OCI-LY1 (cell line): ENCODE measurements at regions not wholly inside any gene's neighbourhood (a gene's known extent, or its start where the extent isn't known, plus 50 kb on each side); places are given as distances from the start of the nearest gene placed in this dataset.

ENCODE experiments used
- H2AFZ ChIP-seq: fragments of 200-600 bp; sonication (generic), shearing (Covaris generic); 2 replicates; pipeline ENCODE4 v1.6.0; 2014; ENCODE audit warnings: antibody characterized with exemption, mild to moderate bottlenecking, low read length
- H3F3A ChIP-seq: fragments of 200-600 bp; sonication (generic), shearing (Covaris generic); 2 replicates; pipeline ENCODE4 v1.6.0; 2014; ENCODE audit warnings: mild to moderate bottlenecking, antibody characterized with exemption, low read length, moderate library complexity; ENCODE audit not compliant: insufficient read depth
- H3K27ac ChIP-seq: fragments of 200-600 bp; sonication (generic); 2 replicates; pipeline ENCODE4 v1.5.1; 2014; ENCODE audit warnings: low read length, mixed run types, mild to moderate bottlenecking, low read depth; ENCODE audit not compliant: poor library complexity, severe bottlenecking
- H3K27me3 ChIP-seq: fragments of 200-600 bp; sonication (generic); 2 replicates; pipeline ENCODE4 v1.6.0; 2014; ENCODE audit warnings: antibody characterized with exemption, mild to moderate bottlenecking, low read length, moderate library complexity; ENCODE audit not compliant: insufficient read depth
- H3K36me3 ChIP-seq: fragments of 200-600 bp; sonication (generic); 2 replicates; pipeline ENCODE4 v1.6.1; 2014; ENCODE audit warnings: mild to moderate bottlenecking, antibody characterized with exemption, low read length, moderate library complexity, mixed read lengths; ENCODE audit not compliant: insufficient read depth
- H3K4me1 ChIP-seq: fragments of 200-600 bp; sonication (generic); 2 replicates; pipeline ENCODE4 v1.5.1; 2014; ENCODE audit warnings: mild to moderate bottlenecking, low read length, moderate library complexity; ENCODE audit not compliant: insufficient read depth, severe bottlenecking
- H3K4me2 ChIP-seq: fragments of 200-600 bp; sonication (generic), shearing (Covaris generic); 2 replicates; pipeline ENCODE4 v1.6.1; 2014; ENCODE audit warnings: low read length
- H3K4me3 ChIP-seq: fragments of 200-600 bp; sonication (generic); 2 replicates; pipeline ENCODE4 v1.5.1; 2014; ENCODE audit warnings: low read length, low read depth, mild to moderate bottlenecking, mixed read lengths; ENCODE audit not compliant: poor library complexity, severe bottlenecking
- H3K79me2 ChIP-seq: fragments of 200-600 bp; shearing (Covaris generic); 2 replicates; pipeline ENCODE4 v1.6.1; 2016; ENCODE audit warnings: mixed run types, low read length, mixed read lengths; ENCODE audit not compliant: insufficient read depth
- H3K9ac ChIP-seq: fragments of 200-600 bp; sonication (generic), shearing (Covaris generic); 2 replicates; pipeline ENCODE4 v1.6.1; 2014; ENCODE audit warnings: mild to moderate bottlenecking, low read length, mixed read lengths
- H3K9me2 ChIP-seq: fragments of 200-600 bp; sonication (generic), shearing (Covaris generic); 2 replicates; pipeline ENCODE4 v1.6.1; 2014; ENCODE audit warnings: low read depth, mild to moderate bottlenecking, low read length, mixed read lengths
- H3K9me3 ChIP-seq: fragments of 200-600 bp; shearing (Covaris generic); 2 replicates; pipeline ENCODE4 v1.6.1; 2014; ENCODE audit warnings: low read length, mixed read lengths
- H4K20me1 ChIP-seq: fragments of 200-600 bp; sonication (generic), shearing (Covaris generic); 2 replicates; pipeline ENCODE4 v1.6.0; 2016; ENCODE audit warnings: mild to moderate bottlenecking, low read length; ENCODE audit not compliant: insufficient read depth
- EZH2 ChIP-seq: fragments of 200-600 bp; sonication (generic), shearing (Covaris generic); IDR thresholded peaks from 2 replicates; pipeline ENCODE4 v1.8.0; 2017; ENCODE audit warnings: borderline replicate concordance, mixed run types, mild to moderate bottlenecking, antibody characterized with exemption, low read length, moderate library complexity, mixed read lengths
- TF ChIP-seq, protein P1 (sequence below): fragments of 200-600 bp; sonication (generic), shearing (Covaris generic); IDR thresholded peaks from 2 replicates; pipeline ENCODE4 v1.5.1; 2017; ENCODE audit warnings: mild to moderate bottlenecking, antibody characterized with exemption, low read length, moderate library complexity, mixed read lengths

DNA sequence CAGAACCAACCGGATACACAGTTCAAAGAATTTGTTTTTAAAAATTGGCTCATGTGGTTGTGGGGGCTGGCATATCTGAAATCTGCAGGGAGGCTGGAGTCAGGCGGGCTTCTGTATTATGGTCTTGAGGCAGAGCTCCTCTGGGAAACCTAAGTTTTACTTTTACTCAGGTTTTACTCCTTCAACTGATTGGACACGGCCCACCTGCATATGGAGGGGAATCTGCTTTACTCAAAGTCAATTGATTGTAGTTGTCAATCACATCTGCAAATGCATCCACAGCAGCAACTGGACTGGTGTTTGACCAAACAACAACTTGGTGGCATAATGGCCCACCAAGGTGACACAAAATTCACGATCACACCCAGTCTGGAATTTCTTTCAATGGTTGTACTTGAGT, 103.4 kb downstream of the ERMARD start:
- H3K9ac ChIP-seq, result no peak overlapping the region
- no peaks in the 10 kb centered on the region for H3F3A ChIP-seq
- no peaks in the 10 kb centered on the region for H4K20me1 ChIP-seq
- TF ChIP-seq, protein P1, sequence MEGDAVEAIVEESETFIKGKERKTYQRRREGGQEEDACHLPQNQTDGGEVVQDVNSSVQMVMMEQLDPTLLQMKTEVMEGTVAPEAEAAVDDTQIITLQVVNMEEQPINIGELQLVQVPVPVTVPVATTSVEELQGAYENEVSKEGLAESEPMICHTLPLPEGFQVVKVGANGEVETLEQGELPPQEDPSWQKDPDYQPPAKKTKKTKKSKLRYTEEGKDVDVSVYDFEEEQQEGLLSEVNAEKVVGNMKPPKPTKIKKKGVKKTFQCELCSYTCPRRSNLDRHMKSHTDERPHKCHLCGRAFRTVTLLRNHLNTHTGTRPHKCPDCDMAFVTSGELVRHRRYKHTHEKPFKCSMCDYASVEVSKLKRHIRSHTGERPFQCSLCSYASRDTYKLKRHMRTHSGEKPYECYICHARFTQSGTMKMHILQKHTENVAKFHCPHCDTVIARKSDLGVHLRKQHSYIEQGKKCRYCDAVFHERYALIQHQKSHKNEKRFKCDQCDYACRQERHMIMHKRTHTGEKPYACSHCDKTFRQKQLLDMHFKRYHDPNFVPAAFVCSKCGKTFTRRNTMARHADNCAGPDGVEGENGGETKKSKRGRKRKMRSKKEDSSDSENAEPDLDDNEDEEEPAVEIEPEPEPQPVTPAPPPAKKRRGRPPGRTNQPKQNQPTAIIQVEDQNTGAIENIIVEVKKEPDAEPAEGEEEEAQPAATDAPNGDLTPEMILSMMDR, result no peak
- no peak for TF ChIP-seq EZH2
- H3K4me3 ChIP-seq, result no peak overlapping the region
- H3K27ac ChIP-seq, result no peak overlapping the region
- H3K9me2 ChIP-seq, result no peaks in the 10 kb centered on the region
- no peak overlapping the region for H3K4me2 ChIP-seq
- H3K9me3 ChIP-seq, result no peaks in the 10 kb centered on the region
- no peaks in the 10 kb centered on the region; the same call in 1 of the 2 replicates for H3K27me3 ChIP-seq
- no peaks in the 10 kb centered on the region for H3K4me1 ChIP-seq
- H3K36me3 ChIP-seq, result no peaks in the 10 kb centered on the region
- H2AFZ ChIP-seq, result no peak overlapping the region
- H3K79me2 ChIP-seq, result no peaks in the 10 kb centered on the region

DNA sequence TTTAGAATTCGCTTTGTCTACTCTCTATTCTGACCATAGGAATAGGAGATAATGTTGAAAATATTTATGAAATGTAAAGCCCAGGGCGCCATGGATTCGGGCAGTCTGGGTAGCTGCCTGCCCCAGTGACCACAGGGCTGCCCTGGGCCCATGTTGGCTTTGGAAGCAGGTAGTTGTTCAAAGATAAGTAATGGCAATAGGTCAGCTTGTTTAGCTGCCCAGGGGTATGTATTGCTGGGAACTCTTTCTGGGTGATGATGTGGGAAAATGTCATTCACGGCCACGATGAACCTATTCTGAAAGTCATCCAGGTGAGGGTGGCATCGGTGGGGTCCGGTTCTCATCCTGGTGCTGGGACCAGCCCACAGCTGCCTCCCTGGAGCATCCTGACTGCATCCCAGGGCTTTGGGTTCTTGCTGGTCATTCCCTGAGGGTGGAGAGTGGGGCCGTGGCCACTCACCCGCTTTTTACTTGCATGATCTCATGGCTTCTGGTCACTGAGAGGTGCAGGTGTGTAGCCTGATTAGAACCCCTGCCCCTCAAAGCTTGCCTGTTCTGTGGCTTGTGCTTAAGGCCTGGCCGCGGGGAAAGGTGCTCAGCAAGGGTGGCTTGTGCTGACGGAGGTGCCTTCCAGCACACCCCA, 102.8 kb downstream of the ERMARD start:
- Histone ChIP-seq H3K9ac (no peak overlapping the region), H3K79me2 (no peaks in the 10 kb centered on the region), H3K9me3 (no peaks in the 10 kb centered on the region), H3K9me2 (no peaks in the 10 kb centered on the region), H4K20me1 (no peaks in the 10 kb centered on the region), H3K27me3 (no peaks in the 10 kb centered on the region; the same call in 1 of the 2 replicates), H3K36me3 (no peaks in the 10 kb centered on the region), H3K27ac (no peak overlapping the region), H2AFZ (no peak overlapping the region), H3K4me1 (no peaks in the 10 kb centered on the region), H3F3A (no peaks in the 10 kb centered on the region), H3K4me3 (no peak overlapping the region), H3K4me2 (no peak overlapping the region)
- TF ChIP-seq, protein P1, result no peak
- TF ChIP-seq EZH2, result no peak

DNA sequence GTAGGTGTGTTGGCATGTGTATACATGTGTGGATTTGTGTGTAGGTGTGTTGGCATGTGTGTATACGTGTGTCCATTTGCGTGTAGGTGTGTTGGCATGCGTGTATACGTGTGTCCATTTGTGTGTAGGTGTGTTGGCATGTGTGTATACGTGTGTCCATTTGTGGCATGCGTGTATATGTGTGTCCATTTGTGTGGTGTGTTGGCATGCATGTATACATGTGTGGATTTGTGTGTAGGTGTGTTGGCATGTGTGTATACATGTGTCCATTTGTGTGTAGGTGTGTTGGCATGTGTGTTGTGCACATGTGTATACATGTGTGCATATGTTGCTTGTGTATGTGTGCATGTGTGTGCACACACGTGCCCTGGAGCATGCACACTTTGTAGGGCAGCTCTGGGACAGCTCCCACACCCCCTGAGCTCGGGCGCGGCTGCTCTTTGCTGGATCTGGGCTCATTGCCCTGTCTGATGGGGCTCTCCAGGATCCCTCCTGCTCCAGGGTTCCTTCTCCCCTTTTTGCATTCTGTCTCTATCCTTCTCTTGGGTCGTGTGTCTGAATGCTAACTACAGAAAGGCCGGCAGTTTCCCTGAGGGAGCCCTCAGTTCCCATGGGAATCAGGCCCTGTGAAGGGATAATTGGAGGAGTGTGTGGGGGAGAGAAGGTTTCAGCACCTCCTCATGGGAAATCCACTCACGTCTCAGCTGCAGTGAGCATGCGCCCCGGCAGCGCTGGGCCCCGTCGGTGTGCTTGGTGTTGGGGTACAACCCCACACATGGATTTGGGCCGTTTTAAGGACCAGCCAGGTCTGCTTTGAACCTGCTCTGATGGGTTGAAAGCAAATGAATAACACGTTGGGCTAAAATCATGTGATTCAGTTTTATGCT, 102.0 kb downstream of the ERMARD start:
- TF ChIP-seq EZH2, result no peak
- TF ChIP-seq, protein P1, result no peak

More for the DNA sequence above, 102.0 kb downstream of the ERMARD start:
- no peak overlapping the region for H3K27ac ChIP-seq
- H3K4me3 ChIP-seq, result no peak overlapping the region
- no peaks in the 10 kb centered on the region; the same call in 1 of the 2 replicates for H3K27me3 ChIP-seq
- no peaks in the 10 kb centered on the region for H3K36me3 ChIP-seq
- no peaks in the 10 kb centered on the region for H3F3A ChIP-seq
- no peaks in the 10 kb centered on the region for H3K9me2 ChIP-seq
- H2AFZ ChIP-seq, result no peak overlapping the region
- no peak overlapping the region for H3K9ac ChIP-seq
- H4K20me1 ChIP-seq, result no peaks in the 10 kb centered on the region
- H3K79me2 ChIP-seq, result no peaks in the 10 kb centered on the region
- H3K9me3 ChIP-seq, result no peaks in the 10 kb centered on the region
- H3K4me2 ChIP-seq, result no peak overlapping the region
- no peaks in the 10 kb centered on the region for H3K4me1 ChIP-seq
